Mesenchymal stem cell (in vitro differentiated cells and primary cell): ENCODE measurements at regions not wholly inside any gene's neighbourhood (a gene's known extent, or its start where the extent isn't known, plus 50 kb on each side); places are given as distances from the start of the nearest gene placed in this dataset.

Experiments used
- DNase-seq: peaks from one replicate; pipeline ENCODE4 v3.0.0-alpha.2; 2013
- H2AFZ ChIP-seq: one replicate; pipeline ENCODE4 v1.6.1; 2013; ENCODE audit warnings: low read depth, mild to moderate bottlenecking, control low read depth, inconsistent platforms, low read length, moderate library complexity
- H2AK5ac ChIP-seq: 2 replicates; pipeline ENCODE4 v1.6.1; 2013; ENCODE audit warnings: low read length, moderate library complexity, mild to moderate bottlenecking, inconsistent platforms; ENCODE audit not compliant: severe bottlenecking
- H2BK120ac ChIP-seq: one replicate; pipeline ENCODE4 v1.6.1; 2013; ENCODE audit warnings: low read depth, mild to moderate bottlenecking, inconsistent platforms, low read length, moderate library complexity
- H2BK12ac ChIP-seq, 2 experiments: one replicate each; pipeline ENCODE4 v1.6.1; 2013; ENCODE audit warnings: inconsistent platforms in 2 of 2, low read length in 2 of 2, mild to moderate bottlenecking in 2 of 2, moderate library complexity in 2 of 2, control low read depth in 1 of 2
- H2BK15ac ChIP-seq: one replicate; pipeline ENCODE4 v1.6.1; 2013; ENCODE audit warnings: mild to moderate bottlenecking, low read depth, inconsistent platforms; ENCODE audit not compliant: poor library complexity, severe bottlenecking
- H2BK5ac ChIP-seq: 2 replicates; pipeline ENCODE4 v1.6.1; 2013; ENCODE audit warnings: low read depth, mild to moderate bottlenecking, low read length, control low read depth, inconsistent platforms; ENCODE audit not compliant: poor library complexity, severe bottlenecking
- H3K14ac ChIP-seq, 2 experiments: one replicate each; pipeline ENCODE4 v1.6.1; 2013; ENCODE audit warnings: inconsistent platforms in 2 of 2, low read length in 2 of 2, control low read depth in 1 of 2, mild to moderate bottlenecking in 1 of 2, moderate library complexity in 1 of 2
- H3K18ac ChIP-seq, 2 experiments: one replicate each; pipeline ENCODE4 v1.6.1; 2013; ENCODE audit warnings: inconsistent platforms in 2 of 2, low read length in 2 of 2, control low read depth in 1 of 2, low read depth in 1 of 2, mild to moderate bottlenecking in 1 of 2
- H3K23ac ChIP-seq, 2 experiments: one replicate each; pipeline ENCODE4 v1.6.1; 2013; ENCODE audit warnings: inconsistent platforms in 2 of 2, low read length in 2 of 2, mild to moderate bottlenecking in 2 of 2, moderate library complexity in 2 of 2, control low read depth in 1 of 2
- H3K27ac ChIP-seq: 2 replicates; pipeline ENCODE4 v1.5.1; 2013; ENCODE audit warnings: mild to moderate bottlenecking, moderate library complexity, low read length, control low read depth, inconsistent platforms; ENCODE audit not compliant: poor library complexity, severe bottlenecking
- H3K27me3 ChIP-seq, 2 experiments: 2 replicates each; pipeline versions ENCODE4 v1.6.1 to v1.7.0; 2013; ENCODE audit warnings: low read length in 2 of 2, mild to moderate bottlenecking in 2 of 2, moderate library complexity in 2 of 2, control low read depth in 1 of 2, inconsistent platforms in 1 of 2; ENCODE audit not compliant: control insufficient read depth in 1 of 2, insufficient read depth in 1 of 2
- H3K36me3 ChIP-seq, 2 experiments: 2 replicates each; pipeline versions ENCODE4 v1.6.1 to v1.7.0; 2013; ENCODE audit warnings: low read length in 2 of 2, control low read depth in 1 of 2, inconsistent platforms in 1 of 2, low read depth in 1 of 2, mild to moderate bottlenecking in 1 of 2; ENCODE audit not compliant: insufficient read depth in 2 of 2, control insufficient read depth in 1 of 2
- H3K4ac ChIP-seq, 2 experiments: one replicate each; pipeline ENCODE4 v1.6.1; 2013; ENCODE audit warnings: inconsistent platforms in 2 of 2, low read length in 2 of 2, mild to moderate bottlenecking in 2 of 2, moderate library complexity in 2 of 2, control low read depth in 1 of 2, low read depth in 1 of 2
- H3K4me1 ChIP-seq: 2 replicates; pipeline ENCODE4 v1.6.1; 2013; ENCODE audit warnings: low read depth, low read length, control low read depth; ENCODE audit not compliant: control insufficient read depth, insufficient read depth
- H3K4me2 ChIP-seq: 2 replicates; pipeline ENCODE4 v1.6.1; 2013; ENCODE audit warnings: low read length, mild to moderate bottlenecking, inconsistent platforms; ENCODE audit not compliant: poor library complexity, severe bottlenecking
- H3K4me3 ChIP-seq, 2 experiments: 2 replicates each; pipeline versions ENCODE4 v1.5.1 to v1.7.0; 2013; ENCODE audit warnings: low read length in 2 of 2, mild to moderate bottlenecking in 2 of 2, control low read depth in 1 of 2, low read depth in 1 of 2; ENCODE audit not compliant: insufficient read depth in 1 of 2
- H3K79me1 ChIP-seq: replicated peaks from 2 replicates; pipeline ENCODE4 v1.6.1; 2013; ENCODE audit warnings: mild to moderate bottlenecking, control low read depth, low read length, inconsistent platforms; ENCODE audit not compliant: poor library complexity, severe bottlenecking
- H3K9ac ChIP-seq: 2 replicates; pipeline ENCODE4 v1.7.0; 2013; ENCODE audit warnings: mild to moderate bottlenecking, low read length, moderate library complexity
- H3K9me3 ChIP-seq: 2 replicates; pipeline ENCODE4 v1.7.0; 2013; ENCODE audit warnings: mild to moderate bottlenecking, low read length; ENCODE audit not compliant: control insufficient read depth
- H4K8ac ChIP-seq: one replicate; pipeline ENCODE4 v1.6.1; 2013; ENCODE audit warnings: inconsistent platforms, mild to moderate bottlenecking, low read length, moderate library complexity
- H4K91ac ChIP-seq: one replicate; pipeline ENCODE4 v1.6.1; 2013; ENCODE audit warnings: mild to moderate bottlenecking, low read length, inconsistent platforms
- WGBS: methylation state at CpG from one replicate; pipeline ENCODE4 v1.1.7; 2013; ENCODE audit warnings: mixed read lengths; 5-methylcytosine and 5-hydroxymethylcytosine counted together

GRCh38 chr12:98058213-98058612 lies 457.2 kb upstream of the TMPO start:
- no peaks in the 10 kb centered on the region for H3K9me3 ChIP-seq
- H4K8ac ChIP-seq: no peak overlapping the region
- 80% methylated on average over 3 of the region's 4 CpGs for whole genome bisulfite sequencing

GRCh38 chr12:98058838-98059237 lies 456.6 kb upstream of the TMPO start:
- no peaks in the 10 kb centered on the region for H3K36me3 ChIP-seq
- no peak overlapping the region for H4K91ac ChIP-seq
- no peak overlapping the region for H3K23ac ChIP-seq
- WGBS: 100% methylated on average over 3 of the region's 3 CpGs
- no peaks in the 10 kb centered on the region for H3K27me3 ChIP-seq
- H3K4me1 ChIP-seq: no peaks in the 10 kb centered on the region
- H2BK5ac ChIP-seq: no peak overlapping the region
- no peak overlapping the region for H3K4ac ChIP-seq
- H3K14ac ChIP-seq: no peak overlapping the region
- H4K8ac ChIP-seq: no peak overlapping the region
- no peak overlapping the region for H3K4me2 ChIP-seq
- H3K9ac ChIP-seq: no peak overlapping the region
- no peaks in the 10 kb centered on the region for H3K79me1 ChIP-seq
- H2AFZ ChIP-seq: no peak overlapping the region
- no peak overlapping the region for H2BK15ac ChIP-seq
- no peaks in the 10 kb centered on the region for H3K9me3 ChIP-seq
- H2AK5ac ChIP-seq: no peak overlapping the region
- H3K4me3 ChIP-seq: no peak overlapping the region
- H2BK12ac ChIP-seq: no peak overlapping the region
- DNase-seq: no peak
- no peak overlapping the region for H2BK120ac ChIP-seq
- H3K18ac ChIP-seq: no peak overlapping the region
- no peak overlapping the region for H3K27ac ChIP-seq

More at GRCh38 chr12:98058213-98058612, 457.2 kb upstream of the TMPO start:
- Histone ChIP-seq H3K23ac (no peak overlapping the region), H3K79me1 (no peaks in the 10 kb centered on the region), H3K27ac (no peak overlapping the region), H3K4me2 (no peak overlapping the region), H2BK5ac (no peak overlapping the region), H2BK12ac (no peak overlapping the region), H3K4me3 (no peak overlapping the region), H3K14ac (no peak overlapping the region), H3K36me3 (no peaks in the 10 kb centered on the region), H3K9ac (no peak overlapping the region), H2AFZ (no peak overlapping the region), H2AK5ac (no peak overlapping the region), H3K4ac (no peak overlapping the region), H2BK120ac (no peak overlapping the region), H2BK15ac (no peak overlapping the region), H3K4me1 (no peaks in the 10 kb centered on the region), H3K27me3 (no peaks in the 10 kb centered on the region), H4K91ac (no peak overlapping the region), H3K18ac (no peak overlapping the region)
- no peak for DNase-seq

DNA sequence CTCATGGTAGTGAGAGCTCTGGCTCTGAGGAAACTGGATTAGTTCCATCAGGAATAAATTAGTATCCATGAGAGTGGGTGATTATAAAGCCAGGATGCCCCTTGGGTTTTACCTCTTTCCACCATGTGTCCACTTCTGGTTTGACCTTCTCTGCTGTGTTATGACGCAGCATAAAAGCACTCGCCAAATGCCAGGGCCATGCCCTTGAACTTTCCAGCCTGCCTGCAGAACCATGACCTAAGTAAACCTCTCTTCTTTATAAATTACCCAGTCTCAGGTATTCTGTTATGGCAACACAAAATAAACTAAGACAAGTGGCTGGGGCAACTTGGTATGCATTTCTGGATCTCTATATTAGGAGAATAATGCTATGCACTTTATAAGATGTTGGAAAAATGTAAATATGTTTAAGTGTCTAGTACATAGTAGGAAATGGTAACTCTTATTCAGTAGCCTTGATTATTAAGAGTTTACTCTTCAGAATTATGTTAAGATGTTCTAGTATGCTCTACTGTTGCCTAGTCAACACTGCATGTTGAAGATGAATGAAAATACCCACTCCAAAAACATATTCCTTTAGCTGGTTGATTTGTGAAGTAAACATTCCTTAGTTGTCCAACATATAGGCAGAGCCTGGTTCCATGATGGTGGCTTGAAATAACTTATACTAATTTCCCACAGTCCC lies 455.6 kb upstream of the TMPO start:
- Histone ChIP-seq H2BK5ac (no peak overlapping the region), H2BK12ac (no peak overlapping the region), H3K4me3 (no peak overlapping the region), H2AFZ (no peak overlapping the region), H3K9ac (no peak overlapping the region), H4K8ac (no peak overlapping the region), H3K18ac (no peak overlapping the region), H3K14ac (no peak overlapping the region), H3K9me3 (no peaks in the 10 kb centered on the region), H3K36me3 (no peaks in the 10 kb centered on the region), H3K79me1 (no peaks in the 10 kb centered on the region), H2AK5ac (no peak overlapping the region), H3K27ac (no peak overlapping the region), H3K23ac (no peak overlapping the region), H4K91ac (no peak overlapping the region), H3K27me3 (no peaks in the 10 kb centered on the region), H2BK15ac (no peak overlapping the region), H3K4ac (no peak overlapping the region), H3K4me1 (no peaks in the 10 kb centered on the region), H3K4me2 (no peak overlapping the region), H2BK120ac (no peak overlapping the region)
- WGBS: 68% methylated on average over 2 of the region's 2 CpGs
- no peak for DNase-seq

- Histone ChIP-seq H3K4me2 (no peak overlapping the region), H3K14ac (no peak overlapping the region), H3K27ac (no peak overlapping the region), H4K91ac (no peak overlapping the region), H3K27me3 (no peaks in the 10 kb centered on the region), H3K18ac (no peak overlapping the region), H3K4me1 (no peaks in the 10 kb centered on the region), H3K23ac (no peak overlapping the region), H2AK5ac (no peak overlapping the region), H3K4ac (no peak overlapping the region), H3K36me3 (no peaks in the 10 kb centered on the region), H3K9ac (no peak overlapping the region), H4K8ac (no peak overlapping the region), H2BK5ac (no peak overlapping the region), H2BK15ac (no peak overlapping the region), H3K9me3 (no peaks in the 10 kb centered on the region), H2BK12ac (no peak overlapping the region), H2BK120ac (no peak overlapping the region), H3K79me1 (no peaks in the 10 kb centered on the region), H3K4me3 (no peak overlapping the region), H2AFZ (no peak overlapping the region)
- no peak for DNase-seq
- no CpG with 5 or more reads among the region's 1 CpG for WGBS
Measured at GRCh38 chr12:98060411-98060810, 455.0 kb upstream of the TMPO start.
